ENCODE measurements at regions not wholly inside any gene's neighbourhood (a gene's known extent, or its start where the extent isn't known, plus 50 kb on each side); places are given as distances from the start of the nearest gene placed in this dataset.

DNA sequence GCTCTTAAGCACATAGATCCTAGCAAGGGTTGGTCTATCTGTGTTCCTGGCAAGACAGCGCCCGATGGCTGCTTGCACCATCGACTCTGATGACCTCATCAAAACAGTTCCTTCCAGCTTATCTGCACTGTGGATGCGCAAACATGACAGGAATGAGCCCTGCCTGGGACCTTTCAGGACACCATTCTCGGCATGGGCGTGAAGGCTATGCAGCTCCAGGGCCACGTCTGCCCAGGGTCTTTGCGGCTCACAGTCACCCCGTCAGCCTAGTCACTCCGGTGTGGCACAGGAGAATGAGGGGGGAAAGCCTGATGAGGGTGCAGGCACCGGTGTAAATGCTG, 147.8 kb upstream of the TWIST2 start:
- no peak for TF ChIP-seq TAF1 (IDR thresholded peaks at IDR 0.05; ENCODE audit: low read depth)
- TF ChIP-seq NFIC (IDR thresholded peaks at IDR 0.05) = no peak
- TF ChIP-seq, protein P1, sequence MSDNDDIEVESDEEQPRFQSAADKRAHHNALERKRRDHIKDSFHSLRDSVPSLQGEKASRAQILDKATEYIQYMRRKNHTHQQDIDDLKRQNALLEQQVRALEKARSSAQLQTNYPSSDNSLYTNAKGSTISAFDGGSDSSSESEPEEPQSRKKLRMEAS (IDR thresholded peaks at IDR 0.05) = no peak
- TF ChIP-seq RAD21 (IDR thresholded peaks at IDR 0.05; ENCODE audit: low read depth) = no peak
- TF ChIP-seq CEBPB (IDR thresholded peaks at IDR 0.05) = no peak
- no peak for TF ChIP-seq FOXM1 (IDR thresholded peaks at IDR 0.05; ENCODE audit: borderline replicate concordance, low read depth)
- TF ChIP-seq CREB1 (IDR thresholded peaks at IDR 0.05; ENCODE audit: low read depth) = no peak
- no peak for TF ChIP-seq YY1 (IDR thresholded peaks at IDR 0.05; ENCODE audit: low read depth)
- no peak for TF ChIP-seq EP300 (IDR thresholded peaks at IDR 0.05; ENCODE audit: borderline replicate concordance)
- no peak for TF ChIP-seq TCF12 (IDR thresholded peaks at IDR 0.05; ENCODE audit: low read depth)
- TF ChIP-seq TEAD4 (IDR thresholded peaks at IDR 0.05) = no peak
- TF ChIP-seq, protein P2, sequence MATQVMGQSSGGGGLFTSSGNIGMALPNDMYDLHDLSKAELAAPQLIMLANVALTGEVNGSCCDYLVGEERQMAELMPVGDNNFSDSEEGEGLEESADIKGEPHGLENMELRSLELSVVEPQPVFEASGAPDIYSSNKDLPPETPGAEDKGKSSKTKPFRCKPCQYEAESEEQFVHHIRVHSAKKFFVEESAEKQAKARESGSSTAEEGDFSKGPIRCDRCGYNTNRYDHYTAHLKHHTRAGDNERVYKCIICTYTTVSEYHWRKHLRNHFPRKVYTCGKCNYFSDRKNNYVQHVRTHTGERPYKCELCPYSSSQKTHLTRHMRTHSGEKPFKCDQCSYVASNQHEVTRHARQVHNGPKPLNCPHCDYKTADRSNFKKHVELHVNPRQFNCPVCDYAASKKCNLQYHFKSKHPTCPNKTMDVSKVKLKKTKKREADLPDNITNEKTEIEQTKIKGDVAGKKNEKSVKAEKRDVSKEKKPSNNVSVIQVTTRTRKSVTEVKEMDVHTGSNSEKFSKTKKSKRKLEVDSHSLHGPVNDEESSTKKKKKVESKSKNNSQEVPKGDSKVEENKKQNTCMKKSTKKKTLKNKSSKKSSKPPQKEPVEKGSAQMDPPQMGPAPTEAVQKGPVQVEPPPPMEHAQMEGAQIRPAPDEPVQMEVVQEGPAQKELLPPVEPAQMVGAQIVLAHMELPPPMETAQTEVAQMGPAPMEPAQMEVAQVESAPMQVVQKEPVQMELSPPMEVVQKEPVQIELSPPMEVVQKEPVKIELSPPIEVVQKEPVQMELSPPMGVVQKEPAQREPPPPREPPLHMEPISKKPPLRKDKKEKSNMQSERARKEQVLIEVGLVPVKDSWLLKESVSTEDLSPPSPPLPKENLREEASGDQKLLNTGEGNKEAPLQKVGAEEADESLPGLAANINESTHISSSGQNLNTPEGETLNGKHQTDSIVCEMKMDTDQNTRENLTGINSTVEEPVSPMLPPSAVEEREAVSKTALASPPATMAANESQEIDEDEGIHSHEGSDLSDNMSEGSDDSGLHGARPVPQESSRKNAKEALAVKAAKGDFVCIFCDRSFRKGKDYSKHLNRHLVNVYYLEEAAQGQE (IDR thresholded peaks at IDR 0.05; ENCODE audit: low read depth) = no peak
- TF ChIP-seq ZBTB7A (IDR thresholded peaks at IDR 0.05; ENCODE audit: low read depth) = no peak

Measured in Ishikawa (cell line).